ENCODE measurements at regions not wholly inside any gene's neighbourhood (a gene's known extent, or its start where the extent isn't known, plus 50 kb on each side); places are given as distances from the start of the nearest gene placed in this dataset.
"Not testable (repeated sequence)": the region's sequence is repeated elsewhere in the genome, so short reads cannot be mapped to it uniquely, and the experiment has no call there.

DNA sequence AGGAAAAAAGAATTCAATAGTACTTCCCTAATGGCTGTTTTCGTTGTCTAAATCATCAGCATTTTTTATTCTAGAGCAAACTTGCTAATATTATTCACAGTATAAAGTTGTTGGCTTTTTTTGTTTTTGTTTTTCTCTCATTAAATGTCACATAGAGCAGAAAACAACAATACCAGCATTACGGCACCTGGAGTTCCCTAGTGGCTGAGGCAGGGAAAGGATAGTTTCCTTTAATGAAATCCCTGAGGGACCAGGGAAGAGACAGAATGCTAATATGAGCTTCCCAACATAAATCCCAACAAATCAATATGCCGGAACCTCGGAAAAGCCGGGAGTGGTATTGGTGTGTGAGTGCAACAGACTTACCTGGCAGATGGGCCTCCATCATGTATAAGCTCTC is 235.2 kb upstream of the ASCC3 start:
- no peak for DNase-seq

- no peak for DNase-seq
Measured at GRCh38 chr6:101117393-101118135, 236.4 kb upstream of the ASCC3 start.

- no peak for DNase-seq
Measured at GRCh38 chr6:101118136-101118396, 236.9 kb upstream of the ASCC3 start.

DNA sequence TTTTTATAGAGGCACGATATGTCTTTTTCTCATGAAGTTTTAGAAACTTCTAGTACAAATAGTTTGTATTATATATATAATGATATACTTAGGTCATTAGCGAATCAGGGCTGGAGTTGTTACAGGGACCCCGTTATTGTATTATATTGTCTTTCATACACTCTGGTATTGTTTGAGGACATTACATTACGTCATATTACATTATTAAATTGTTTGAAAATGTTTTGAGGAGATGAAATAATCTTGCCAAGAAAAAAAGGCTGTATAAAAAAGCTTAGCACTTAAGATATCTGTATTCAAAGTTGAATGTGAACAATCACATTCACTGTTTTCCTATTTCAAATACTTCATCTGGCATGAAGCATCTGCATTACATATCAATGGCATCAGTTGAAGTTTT is 239.6 kb upstream of the ASCC3 start:
- DNase-seq, result no peak

DNA sequence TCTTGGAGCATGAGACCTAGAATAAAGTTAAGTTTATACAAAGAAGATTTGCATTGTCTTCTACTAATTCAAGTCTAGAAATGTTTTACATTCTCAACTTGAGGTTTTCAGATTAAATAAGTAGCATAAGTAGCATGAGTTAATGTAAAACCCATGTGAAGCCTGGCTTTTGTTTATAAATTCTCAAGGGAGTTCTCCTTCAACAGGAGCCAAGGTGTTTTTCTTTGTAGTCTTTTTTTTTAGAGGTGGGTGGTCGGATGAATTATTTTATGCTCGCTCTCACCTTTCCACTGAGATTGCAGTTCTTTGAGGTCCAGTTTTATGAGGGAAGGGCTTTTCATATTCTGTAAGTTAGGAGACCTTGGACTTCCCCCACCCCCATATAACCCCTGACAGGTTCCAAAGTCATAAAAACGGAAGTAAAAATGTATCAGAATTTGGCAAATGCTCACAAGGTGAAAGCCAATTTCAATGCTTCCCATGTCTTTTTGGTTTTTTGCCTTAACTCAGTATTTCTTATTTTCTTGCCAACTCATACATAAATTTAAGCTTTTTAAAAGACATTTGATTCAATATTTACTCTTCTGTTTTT is 244.3 kb upstream of the ASCC3 start:
- no peak for DNase-seq

GRCh38 chr6:101126501-101126900 is 245.4 kb upstream of the ASCC3 start:
- no peak for DNase-seq

DNA sequence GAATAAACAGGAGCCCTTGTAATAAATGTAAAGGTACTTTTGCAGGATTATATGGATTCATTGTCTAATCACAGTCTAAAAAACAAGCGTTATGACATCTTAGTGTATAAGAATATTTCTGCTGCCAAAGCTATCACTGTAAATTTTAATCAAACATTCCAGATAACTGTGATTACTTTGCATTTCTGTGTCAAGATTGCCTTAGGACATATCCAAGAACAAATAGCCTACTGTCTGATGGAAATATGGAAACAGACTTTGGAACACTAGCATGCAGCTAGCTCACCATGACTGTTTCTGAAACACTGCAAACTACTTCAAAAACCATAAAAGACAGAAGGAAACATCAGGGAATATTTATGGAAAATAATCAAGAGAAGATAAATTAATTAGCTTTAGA is 248.7 kb upstream of the ASCC3 start:
- no peak for DNase-seq

- no peak for DNase-seq
Measured at GRCh38 chr6:101146389-101146788, 247.1 kb upstream of the GRIK2 start.

GRCh38 chr6:101150226-101150625 is 243.3 kb upstream of the GRIK2 start:
- DNase-seq, result no peak

- DNase-seq, result not testable (repeated sequence)
Measured at GRCh38 chr6:101157638-101158037, 235.9 kb upstream of the GRIK2 start.

- DNase-seq, result peak; percentile 25
Measured at GRCh38 chr6:101163611-101164010, 229.9 kb upstream of the GRIK2 start.

DNA sequence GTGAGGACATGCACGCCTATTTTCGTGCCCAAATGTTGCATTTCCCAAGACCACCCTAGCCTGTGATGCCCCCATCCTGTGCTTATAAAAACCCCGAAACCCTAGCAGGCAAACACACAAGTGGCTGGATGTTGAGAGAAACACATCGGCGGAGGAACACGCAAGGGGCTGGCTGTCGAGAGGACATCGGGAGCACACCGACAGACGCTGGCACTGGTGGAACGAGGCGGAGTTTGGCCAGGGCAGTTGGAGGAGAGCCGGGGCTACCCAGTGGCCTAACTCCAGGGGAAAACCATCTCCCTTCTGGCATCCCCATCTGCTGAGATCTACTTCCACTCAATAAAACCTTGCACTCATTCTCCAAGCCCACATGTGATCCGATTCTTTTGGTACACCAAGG is 225.9 kb upstream of the GRIK2 start:
- no peak for DNase-seq

- not testable (repeated sequence) for DNase-seq
Measured at GRCh38 chr6:101171049-101171448, 222.5 kb upstream of the GRIK2 start.

DNA sequence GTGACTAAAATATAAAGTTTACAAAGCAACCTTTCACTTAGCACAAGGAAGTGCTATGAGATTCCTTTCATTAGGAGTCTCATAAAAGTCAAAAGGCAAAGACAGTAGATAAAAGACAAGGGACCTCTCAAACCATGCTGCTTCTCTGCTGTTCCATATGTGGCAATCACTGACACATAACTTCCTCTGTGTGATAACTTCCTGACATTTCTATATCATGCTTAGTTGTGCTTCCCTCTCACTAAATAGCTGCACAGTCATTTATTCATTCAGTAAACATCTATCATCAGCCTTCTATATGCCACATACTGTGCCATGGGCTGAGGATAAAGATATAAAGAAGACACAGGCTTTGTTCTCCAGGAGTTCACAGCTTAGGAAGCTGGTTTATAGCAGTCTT is 214.8 kb upstream of the GRIK2 start:
- DNase-seq, result no peak

DNA sequence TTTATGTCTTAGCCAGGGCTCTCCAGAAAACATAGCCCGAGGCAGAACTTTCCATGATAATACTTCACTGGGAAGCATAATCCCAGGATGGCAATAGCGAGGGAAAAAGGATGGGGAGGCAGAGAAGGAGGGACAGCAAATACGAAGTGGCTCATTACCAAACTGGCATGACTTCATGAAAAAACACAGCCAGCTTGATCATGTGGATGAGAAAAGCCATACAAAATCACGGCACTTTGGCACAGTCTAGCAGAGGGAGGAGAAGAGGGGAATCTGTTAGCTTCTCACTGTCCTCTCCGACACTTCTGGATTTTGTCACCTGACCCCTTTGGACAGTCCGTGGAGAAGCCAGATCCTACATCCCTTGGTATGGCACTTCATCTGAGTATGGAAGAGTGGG is 212.5 kb upstream of the GRIK2 start:
- no peak for DNase-seq

DNA sequence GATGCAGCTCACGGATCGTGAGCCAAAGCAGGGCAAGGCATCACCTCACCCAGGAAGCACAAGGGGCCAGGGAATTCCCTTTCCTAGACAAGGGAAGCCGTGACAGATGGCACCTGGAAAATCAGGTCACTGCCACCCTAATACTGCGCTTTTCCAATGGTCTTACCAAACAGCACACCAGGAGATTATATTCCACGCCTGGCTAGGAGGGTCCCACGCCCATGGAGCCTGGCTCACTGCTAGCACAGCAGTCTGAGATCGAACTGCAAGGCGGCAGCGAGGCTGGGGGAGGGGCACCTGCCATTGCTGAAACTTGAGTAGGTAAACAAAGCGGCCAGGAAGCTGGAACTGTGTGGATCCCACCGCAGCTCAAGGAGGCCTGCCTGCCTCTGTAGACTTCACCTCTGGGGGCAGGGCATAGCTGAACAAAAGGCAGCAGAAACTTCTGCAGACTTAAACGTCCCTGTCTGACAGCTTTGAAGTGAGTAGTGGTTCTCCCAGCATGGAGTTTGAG is 205.2 kb upstream of the GRIK2 start:
- not testable (repeated sequence) for DNase-seq

GRCh38 chr6:101195588-101195987 is 197.9 kb upstream of the GRIK2 start:
- DNase-seq, result no peak

DNA sequence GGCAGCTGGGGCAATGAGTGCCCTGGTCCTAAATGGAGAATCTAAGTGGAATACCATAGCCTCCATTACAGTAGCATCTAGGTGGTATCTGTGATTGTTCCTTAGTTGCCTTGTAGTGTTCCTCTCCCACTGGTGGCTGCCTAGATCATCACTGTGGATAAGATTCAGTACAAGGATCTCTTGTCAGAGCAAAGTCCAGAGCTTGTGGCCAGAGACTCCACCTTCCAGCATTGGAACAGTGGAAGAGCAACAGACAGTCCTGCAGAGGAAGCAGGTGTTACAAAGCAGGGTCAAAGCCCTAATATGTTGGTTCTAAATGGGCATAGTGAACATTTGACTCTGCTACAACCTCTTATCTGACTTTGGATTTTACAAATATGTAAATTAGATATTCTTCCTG is 194.1 kb upstream of the GRIK2 start:
- DNase-seq, result no peak

- DNase-seq, result no peak
Measured at GRCh38 chr6:101202867-101203374, 190.6 kb upstream of the GRIK2 start.

- DNase-seq, result no peak
Measured at GRCh38 chr6:101203664-101204063, 189.8 kb upstream of the GRIK2 start.

GRCh38 chr6:101208152-101208551 is 185.4 kb upstream of the GRIK2 start:
- no peak for DNase-seq

- no peak for DNase-seq
Measured at GRCh38 chr6:101212640-101213039, 180.9 kb upstream of the GRIK2 start.

DNA sequence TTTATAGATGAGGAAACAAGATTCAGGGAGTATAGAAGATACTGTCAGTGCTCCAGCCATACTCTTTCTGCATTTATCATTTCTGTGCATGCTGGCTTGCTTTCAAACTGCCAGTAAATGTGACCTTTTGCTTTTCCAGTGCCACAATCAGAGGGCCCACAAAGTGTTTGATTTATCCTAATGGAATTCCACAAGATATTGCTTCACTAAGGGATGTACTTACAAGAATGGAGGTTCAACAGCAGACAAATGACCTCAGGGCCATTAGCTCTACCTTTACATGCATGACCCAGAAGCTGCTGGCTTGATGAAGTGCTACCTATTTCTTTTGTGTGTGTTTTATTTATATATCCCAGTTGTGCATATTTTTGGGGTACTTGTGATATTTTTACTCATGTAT is 171.5 kb upstream of the GRIK2 start:
- DNase-seq, result no peak

DNA sequence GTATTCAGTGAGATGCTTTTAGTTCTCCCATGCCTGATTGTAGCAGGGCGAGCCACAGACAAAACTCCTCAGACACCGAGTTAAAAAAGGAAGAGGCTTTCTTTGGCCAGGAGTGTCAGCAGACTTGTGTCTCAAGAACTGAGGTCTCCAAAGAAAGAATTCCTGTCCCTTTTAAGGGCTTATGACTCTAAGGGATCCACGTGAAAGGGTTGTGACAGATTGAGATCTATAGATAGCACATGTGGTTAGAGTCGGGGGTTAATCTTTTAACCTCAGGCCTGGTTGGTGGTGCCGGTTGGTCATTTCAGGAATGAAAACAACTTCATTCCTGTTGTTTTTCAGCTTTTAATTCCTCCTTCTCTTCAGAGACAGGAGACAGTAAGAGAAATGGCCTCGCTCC is 168.8 kb upstream of the GRIK2 start:
- no peak for DNase-seq

DNA sequence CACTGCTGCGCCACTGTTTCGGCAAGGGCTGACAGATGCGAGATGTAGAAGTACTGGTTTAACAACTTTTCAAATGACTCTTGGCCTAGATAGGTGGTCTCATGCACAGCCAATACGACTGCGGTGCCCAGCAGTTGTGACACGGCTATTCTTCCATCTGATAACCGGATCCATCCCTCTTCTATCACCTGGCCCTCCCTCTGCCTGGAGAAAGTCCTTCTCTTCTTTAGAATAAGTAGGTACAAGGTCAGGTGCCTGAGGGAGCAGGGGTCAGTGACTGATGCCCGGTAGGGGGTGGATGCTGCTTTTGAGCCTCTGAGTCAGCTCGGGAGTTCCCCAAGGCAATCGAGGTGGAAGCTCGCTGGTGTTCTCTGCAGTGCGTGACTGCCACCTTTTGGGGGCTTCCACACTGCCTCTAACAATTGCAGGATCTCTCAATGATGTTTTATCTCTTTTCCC is 166.8 kb upstream of the GRIK2 start:
- DNase-seq, result peak; percentile 64
